ENCODE measurements at regions not wholly inside any gene's neighbourhood (a gene's known extent, or its start where the extent isn't known, plus 50 kb on each side); places are given as distances from the start of the nearest gene placed in this dataset.

DNA sequence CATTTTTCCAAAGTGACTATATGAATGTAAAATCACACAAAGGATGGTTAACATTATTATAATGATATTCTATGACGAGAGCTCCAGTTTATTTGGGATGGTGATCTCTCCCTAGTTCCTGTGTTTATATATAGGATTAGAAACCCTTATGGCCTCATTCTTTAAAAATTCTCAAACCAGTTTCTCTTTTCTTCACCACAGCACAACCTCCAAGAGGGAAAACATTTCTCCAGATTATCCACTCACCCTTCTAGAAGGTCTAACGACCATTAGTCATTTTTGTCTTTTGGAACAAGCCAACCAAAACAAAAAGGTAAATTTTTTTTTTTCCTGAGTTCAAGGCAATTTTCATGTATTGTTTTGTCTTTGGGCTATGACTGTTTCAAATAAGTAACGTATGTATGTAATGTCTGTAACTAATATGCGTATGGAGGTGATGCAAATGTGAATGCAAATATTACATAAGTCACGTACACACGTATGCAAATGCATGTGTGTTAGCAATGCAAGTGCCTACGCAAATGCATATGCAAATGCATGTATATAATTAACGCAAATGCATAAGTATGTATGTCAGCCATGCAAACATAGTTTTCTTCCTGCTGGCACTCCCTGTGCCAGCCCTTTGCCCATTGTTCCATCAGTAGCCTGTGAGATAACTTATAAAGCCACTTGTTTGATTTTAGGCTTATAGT is 72.5 kb upstream of the MORC3 start:
- TF ChIP-seq SUZ12 (IDR thresholded peaks at IDR 0.05; ENCODE audit: extremely low read depth, insufficient read depth, insufficient read length) (no peak), YY1 (IDR thresholded peaks at IDR 0.05; ENCODE audit: insufficient read depth, insufficient read length) (no peak), ZNF274 (IDR thresholded peaks at IDR 0.05; ENCODE audit: low read depth, low read length) (no peak)

All from NT2/D1 (cell line).